ENCODE measurements at regions not wholly inside any gene's neighbourhood (a gene's known extent, or its start where the extent isn't known, plus 50 kb on each side); places are given as distances from the start of the nearest gene placed in this dataset.

- ATAC-seq = no peak
These were observed 326.1 kb upstream of the CNR1 start for GRCh38 chr6:88492241-88492640.

GRCh38 chr6:88491266-88491880 lies 325.2 kb upstream of the CNR1 start:
- Histone ChIP-seq H3K4me1 (peaks cover 6% of the 10 kb centered on the region), H3K36me3 (no peaks in the 10 kb centered on the region), H3K9me3 (no peaks in the 10 kb centered on the region), H3K4me3 (no peak overlapping the region), H3K27me3 (no peaks in the 10 kb centered on the region), H3K27ac (no peak overlapping the region)
- intact Hi-C loops (cut with DNase I) = no loop called here
- DNase-seq (no peak), ATAC-seq (no peak)
- TF ChIP-seq CTCF (IDR thresholded peaks at IDR 0.05) = no peak

More at GRCh38 chr6:88492241-88492640, 326.1 kb upstream of the CNR1 start:
- no peak for TF ChIP-seq CTCF (IDR thresholded peaks at IDR 0.05)
- H3K27me3 ChIP-seq = no peaks in the 10 kb centered on the region
- H3K9me3 ChIP-seq = no peaks in the 10 kb centered on the region
- H3K4me1 ChIP-seq = peaks cover 6% of the 10 kb centered on the region
- no peak overlapping the region for H3K4me3 ChIP-seq
- intact Hi-C loops (cut with DNase I) = no loop called here
- no peak overlapping the region for H3K27ac ChIP-seq
- H3K36me3 ChIP-seq = no peaks in the 10 kb centered on the region
- no peak for DNase-seq

DNA sequence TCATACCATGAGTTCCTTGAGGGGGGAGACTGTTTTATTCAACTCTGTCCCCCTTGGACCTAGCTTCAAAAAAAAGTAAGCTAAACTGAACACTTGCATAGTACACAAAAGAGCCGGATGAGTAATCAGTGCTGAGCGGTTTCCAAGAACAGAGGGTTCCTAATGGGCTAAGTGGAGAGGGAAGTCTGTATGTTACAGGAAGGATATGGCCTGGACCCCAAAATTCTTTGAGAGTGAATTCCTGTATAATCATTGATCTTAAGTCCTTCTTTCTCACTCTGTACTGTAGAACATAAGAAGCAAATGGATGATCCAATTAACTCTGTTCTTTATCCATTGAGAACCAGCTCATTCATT lies 324.7 kb upstream of the CNR1 start:
- intact Hi-C loops (cut with DNase I) = no loop called here
- Histone ChIP-seq H3K27ac (peak overlapping the region; percentile 61), H3K27me3 (no peaks in the 10 kb centered on the region), H3K36me3 (no peaks in the 10 kb centered on the region), H3K9me3 (no peaks in the 10 kb centered on the region), H3K4me1 (peaks cover 6% of the 10 kb centered on the region), H3K4me3 (no peak overlapping the region)
- no peak for TF ChIP-seq CTCF (IDR thresholded peaks at IDR 0.05)
- DNase-seq (no peak), ATAC-seq (peak; percentile 84)

DNA sequence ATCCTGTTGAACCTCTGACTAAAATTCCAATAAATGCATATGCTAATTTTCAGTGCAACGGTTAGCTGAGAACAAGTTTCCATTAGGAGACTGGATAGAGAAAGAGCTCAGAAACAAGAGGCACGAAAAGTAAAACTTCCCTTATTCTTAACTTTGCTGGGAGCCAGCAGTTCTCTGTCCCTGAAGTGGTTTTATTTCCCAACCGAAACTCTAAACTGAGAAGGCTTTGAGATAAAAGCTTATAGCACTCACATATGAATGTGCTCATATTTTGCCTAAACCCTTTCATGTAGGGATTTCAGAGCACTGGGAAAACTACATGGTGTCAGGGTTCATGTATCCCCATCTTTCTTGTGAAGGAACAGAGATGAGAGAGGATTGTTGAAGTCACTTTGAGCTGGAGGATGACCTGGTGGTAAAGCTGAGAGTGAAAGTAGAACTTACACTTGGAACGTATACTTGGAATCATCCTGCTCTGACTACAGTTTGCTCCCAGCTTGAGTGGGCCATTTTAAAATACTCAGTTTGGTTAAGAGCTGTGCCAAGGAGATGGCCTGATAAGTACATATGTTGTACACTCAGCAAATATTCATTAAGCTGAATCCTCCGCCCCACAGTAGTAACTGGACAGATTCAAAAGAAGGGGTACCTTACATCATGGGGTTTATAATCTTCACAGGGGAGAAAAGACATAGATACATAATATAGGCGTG lies 324.2 kb upstream of the CNR1 start:
- no peak for TF ChIP-seq CTCF (IDR thresholded peaks at IDR 0.05)
- intact Hi-C loops (cut with DNase I) = no loop called here
- Histone ChIP-seq H3K9me3 (no peaks in the 10 kb centered on the region), H3K27me3 (no peaks in the 10 kb centered on the region), H3K4me3 (no peak overlapping the region), H3K27ac (peak overlapping the region; percentile 61), H3K36me3 (no peaks in the 10 kb centered on the region), H3K4me1 (peaks cover 6% of the 10 kb centered on the region)
- DNase-seq (no peak), ATAC-seq (peak; percentile 59)

DNA sequence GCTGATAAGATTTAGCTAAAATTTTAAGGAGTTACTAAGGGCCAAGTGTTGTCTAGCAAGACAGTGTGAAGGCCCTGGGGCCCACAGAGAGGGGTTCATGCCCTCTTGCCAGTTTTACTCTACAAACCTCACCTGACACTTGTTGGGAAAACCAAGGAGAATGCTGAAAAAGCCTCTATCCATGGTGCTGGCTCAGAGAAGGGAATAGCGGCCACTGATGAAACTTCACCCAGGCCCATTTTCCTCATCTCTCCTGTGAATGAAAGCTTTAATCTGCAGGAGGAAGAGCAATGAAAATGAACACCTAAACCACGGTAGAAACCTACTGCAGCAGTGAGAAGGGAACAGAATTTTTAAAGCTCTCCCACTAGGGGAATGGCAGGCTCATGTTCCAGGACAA lies 317.3 kb upstream of the CNR1 start:
- Histone ChIP-seq H3K36me3 (no peaks in the 10 kb centered on the region), H3K27ac (no peak overlapping the region), H3K4me3 (no peak overlapping the region), H3K4me1 (no peaks in the 10 kb centered on the region), H3K9me3 (no peaks in the 10 kb centered on the region), H3K27me3 (no peaks in the 10 kb centered on the region)
- intact Hi-C loops (cut with DNase I) = no loop called here
- TF ChIP-seq CTCF (IDR thresholded peaks at IDR 0.05) = no peak
- ATAC-seq = no peak
- no peak for DNase-seq

Measured in upper lobe of right lung (tissue), 1 donor.